ENCODE measurements at regions not wholly inside any gene's neighbourhood (a gene's known extent, or its start where the extent isn't known, plus 50 kb on each side); places are given as distances from the start of the nearest gene placed in this dataset.

DNA sequence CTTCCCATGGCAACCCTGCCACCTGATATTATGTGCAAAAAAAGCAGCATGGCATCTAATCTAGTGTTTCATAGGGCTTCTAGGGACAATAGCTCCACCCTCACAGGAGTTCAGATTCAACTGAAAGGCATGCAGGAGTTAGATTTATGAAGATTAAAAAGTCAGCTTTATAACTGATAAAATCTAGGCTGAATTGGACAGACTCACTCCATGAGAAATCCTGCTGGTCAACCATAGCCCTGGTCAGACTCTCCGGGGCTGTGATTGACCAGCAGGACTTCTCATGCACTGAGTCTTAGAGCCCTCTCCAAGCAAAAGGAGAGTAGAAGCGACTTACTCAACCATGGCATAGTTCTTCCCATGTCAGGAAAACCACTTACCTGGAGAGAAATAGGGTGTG is 345.4 kb downstream of the NEBL start:
- Histone ChIP-seq H2BK120ac (replicated peaks; ENCODE audit: low read depth, low read length) (no peak overlapping the region), H2BK20ac (ENCODE audit: low read length) (no peak overlapping the region), H3K79me1 (ENCODE audit: low read depth, low read length) (no peaks in the 10 kb centered on the region), H3K23ac (ENCODE audit: insufficient read length) (no peak overlapping the region), H4K20me1 (replicated peaks in 1 of 2; ENCODE audit: control insufficient read depth in 1 of 2, insufficient read depth in 2 of 2, low read length in 2 of 2) (no peaks in the 10 kb centered on the region), H3K56ac (replicated peaks; ENCODE audit: insufficient read length, low read depth, low read length) (no peak overlapping the region), H3K14ac (ENCODE audit: insufficient read length) (no peak overlapping the region), H2BK5ac (ENCODE audit: low read depth, low read length) (no peak overlapping the region), H3K36me3 (ENCODE audit: control insufficient read depth in 2 of 4, insufficient read depth in 4 of 4, low read length in 3 of 4) (no peaks in the 10 kb centered on the region), H3K79me2 (ENCODE audit: control insufficient read depth in 1 of 2, insufficient read depth in 2 of 2, low read length in 2 of 2) (no peaks in the 10 kb centered on the region), H3K18ac (ENCODE audit: extremely low read depth, low read length) (no peak overlapping the region), H4K91ac (replicated peaks; ENCODE audit: insufficient read length, low read length) (no peak overlapping the region), H3K27ac (ENCODE audit: low read depth, low read length) (no peak overlapping the region), H3K4me3 (ENCODE audit: extremely low read depth in 1 of 4, insufficient read depth in 2 of 4, low read depth in 3 of 4, low read length in 4 of 4) (no peak overlapping the region), H4K5ac (ENCODE audit: insufficient read length, low read depth, low read length) (no peak overlapping the region), H2BK15ac (ENCODE audit: low read length) (no peak overlapping the region), H2AK5ac (ENCODE audit: low read depth, low read length) (no peak overlapping the region), H3K4me2 (ENCODE audit: insufficient read depth in 1 of 2, low read depth in 2 of 2, low read length in 2 of 2) (no peak overlapping the region), H4K8ac (ENCODE audit: extremely low read depth, insufficient read depth, low read length) (no peak overlapping the region), H3K27me3 (replicated peaks in 1 of 4; ENCODE audit: control insufficient read depth in 3 of 4, extremely low read depth in 1 of 4, insufficient read depth in 3 of 4, low read length in 3 of 4) (no peaks in the 10 kb centered on the region), H2AFZ (ENCODE audit: low read length) (no peak overlapping the region), H3K23me2 (ENCODE audit: low read depth, low read length) (peaks cover 6% of the 10 kb centered on the region; the same call in 1 of the 2 replicates), H3K9me3 (ENCODE audit: insufficient read depth in 2 of 2, low read depth in 1 of 2, low read length in 1 of 2) (peaks cover 11 to 13% of the 10 kb centered on the region in 2 experiments), H3K4me1 (replicated peaks in 1 of 4; ENCODE audit: control insufficient read depth in 3 of 4, insufficient read depth in 4 of 4, low read length in 3 of 4) (no peaks in the 10 kb centered on the region), H3K4ac (replicated peaks; ENCODE audit: insufficient read length, low read depth, low read length) (no peak overlapping the region), H2BK12ac (ENCODE audit: low read depth, low read length) (no peak overlapping the region), H3K9ac (replicated peaks in 1 of 4; ENCODE audit: extremely low read depth in 1 of 4, low read depth in 3 of 4, low read length in 3 of 4) (no peak overlapping the region)
- ChIA-PET POLR2A (ENCODE audit: partially characterized antibody) (no interaction called here), CTCF (ENCODE audit: partially characterized antibody) (no interaction called here)
- DNase-seq (ENCODE audit: low read depth in 1 of 2, low spot score in 2 of 2) (no peak), FAIRE-seq (no peak)
- no peak for TF ChIP-seq HDAC6 (IDR thresholded peaks at IDR 0.05; ENCODE audit: low read depth, low read length)
- no peak for TF ChIP-seq ASH2L (IDR thresholded peaks at IDR 0.05; ENCODE audit: low read length)
- no peak for TF ChIP-seq KDM4A (IDR thresholded peaks at IDR 0.05; ENCODE audit: low read depth, low read length, severe bottlenecking)
- WGBS, 2 experiments (ENCODE audit: extremely low coverage in 1 of 2, insufficient coverage in 1 of 2, insufficient read length in 1 of 2, insufficient replicate concordance in 2 of 2, low coverage in 1 of 2, low lambda C conversion rate in 2 of 2, missing lambda C conversion rate in 1 of 2): 100% methylated on average over 2 of the region's 2 CpGs; no CpG with 5 or more reads in 1 of the 2 experiments

Measured in H1 (cell line).